Mammary epithelial cell (primary cell): ENCODE measurements at regions not wholly inside any gene's neighbourhood (a gene's known extent, or its start where the extent isn't known, plus 50 kb on each side); places are given as distances from the start of the nearest gene placed in this dataset.

ENCODE experiments used
- EZH2 ChIP-seq: IDR thresholded peaks from 2 replicates; pipeline ENCODE4 v1.6.1; 2012; ENCODE audit warnings: low read length, inconsistent platforms, borderline replicate concordance
- TF ChIP-seq, protein P1 (sequence below), 2 donors: IDR thresholded peaks in 1 of 2; conservative IDR thresholded peaks in 1 of 2; 2 replicates each; pipeline ENCODE4 v1.5.1; 2011 to 2012; ENCODE audit warnings: inconsistent platforms in 2 of 2, low read length in 2 of 2, mild to moderate bottlenecking in 2 of 2, control low read depth in 1 of 2, low read depth in 1 of 2; ENCODE audit not compliant: insufficient read depth in 1 of 2; ENCODE audit errors: extremely low read depth in 1 of 2

DNA sequence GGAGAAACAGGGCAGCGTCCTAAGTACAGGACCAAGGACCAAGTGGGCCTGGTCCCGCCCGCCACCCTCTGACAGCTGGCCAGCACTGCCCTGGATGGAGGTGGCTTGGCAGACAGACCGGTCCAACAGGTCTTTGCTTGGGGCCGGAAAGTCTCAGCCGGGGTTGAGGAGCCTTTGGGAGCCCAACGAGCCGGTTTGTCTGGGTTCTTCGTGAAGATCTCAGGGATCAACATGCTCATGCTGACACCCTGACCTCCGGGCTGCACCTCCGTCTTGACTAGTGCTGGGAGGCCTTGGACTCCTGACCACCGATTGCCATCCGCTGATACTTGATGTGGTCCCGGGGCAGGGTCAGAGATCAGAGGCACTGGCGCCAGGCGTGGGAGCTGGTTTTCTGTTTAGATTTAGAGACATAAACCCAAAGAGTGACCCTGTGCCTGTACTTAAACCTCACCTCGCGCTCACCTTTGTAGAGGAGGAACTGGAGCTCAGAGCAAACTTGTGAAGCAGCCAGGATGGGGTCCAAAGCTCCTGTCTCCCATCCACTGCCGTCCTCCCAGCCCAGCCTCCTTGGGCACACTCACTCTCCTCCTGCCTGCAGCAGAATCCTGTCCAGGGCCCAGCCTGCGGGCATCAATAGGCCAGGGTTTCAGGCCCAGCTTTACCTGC lies 92.1 kb upstream of the GSE1 start:
- TF ChIP-seq, protein P1, sequence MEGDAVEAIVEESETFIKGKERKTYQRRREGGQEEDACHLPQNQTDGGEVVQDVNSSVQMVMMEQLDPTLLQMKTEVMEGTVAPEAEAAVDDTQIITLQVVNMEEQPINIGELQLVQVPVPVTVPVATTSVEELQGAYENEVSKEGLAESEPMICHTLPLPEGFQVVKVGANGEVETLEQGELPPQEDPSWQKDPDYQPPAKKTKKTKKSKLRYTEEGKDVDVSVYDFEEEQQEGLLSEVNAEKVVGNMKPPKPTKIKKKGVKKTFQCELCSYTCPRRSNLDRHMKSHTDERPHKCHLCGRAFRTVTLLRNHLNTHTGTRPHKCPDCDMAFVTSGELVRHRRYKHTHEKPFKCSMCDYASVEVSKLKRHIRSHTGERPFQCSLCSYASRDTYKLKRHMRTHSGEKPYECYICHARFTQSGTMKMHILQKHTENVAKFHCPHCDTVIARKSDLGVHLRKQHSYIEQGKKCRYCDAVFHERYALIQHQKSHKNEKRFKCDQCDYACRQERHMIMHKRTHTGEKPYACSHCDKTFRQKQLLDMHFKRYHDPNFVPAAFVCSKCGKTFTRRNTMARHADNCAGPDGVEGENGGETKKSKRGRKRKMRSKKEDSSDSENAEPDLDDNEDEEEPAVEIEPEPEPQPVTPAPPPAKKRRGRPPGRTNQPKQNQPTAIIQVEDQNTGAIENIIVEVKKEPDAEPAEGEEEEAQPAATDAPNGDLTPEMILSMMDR (conservative IDR thresholded peaks at IDR 0.05 in 1 of 2, IDR thresholded peaks at IDR 0.05 in 1 of 2; ENCODE audit: extremely low read depth in 1 of 2, insufficient read depth in 1 of 2, low read depth in 1 of 2, low read length in 2 of 2), result no peak
- no peak for TF ChIP-seq EZH2
